ENCODE measurements at regions not wholly inside any gene's neighbourhood (a gene's known extent, or its start where the extent isn't known, plus 50 kb on each side); places are given as distances from the start of the nearest gene placed in this dataset.

GRCh38 chr6:1144842-1145767, 166.8 kb upstream of the FOXQ1 start:
- DNase-seq: no peak

GRCh38 chr6:1143655-1144054, 168.2 kb upstream of the FOXQ1 start:
- DNase-seq: no peak

GRCh38 chr6:1139155-1139890, 172.6 kb upstream of the FOXQ1 start:
- DNase-seq: no peak

GRCh38 chr6:1137849-1138248, 174.0 kb upstream of the FOXQ1 start:
- no peak for DNase-seq

GRCh38 chr6:1136827-1137226, 175.1 kb upstream of the FOXQ1 start:
- no peak for DNase-seq

GRCh38 chr6:1136415-1136774, 175.5 kb upstream of the FOXQ1 start:
- DNase-seq: no peak

- DNase-seq: no peak
These were observed 176.0 kb upstream of the FOXQ1 start for GRCh38 chr6:1135726-1136414.

- DNase-seq: no peak
These were observed 180.4 kb upstream of the FOXQ1 start for GRCh38 chr6:1131285-1132079.

- no peak for DNase-seq
These were observed 181.2 kb upstream of the FOXQ1 start for GRCh38 chr6:1130709-1131108.

GRCh38 chr6:1129131-1129530, 182.8 kb upstream of the FOXQ1 start:
- no peak for DNase-seq

GRCh38 chr6:1127597-1128288, 184.2 kb upstream of the FOXQ1 start:
- no peak for DNase-seq

GRCh38 chr6:1127129-1127528, 184.8 kb upstream of the FOXQ1 start:
- DNase-seq: no peak

GRCh38 chr6:1126036-1126435, 185.9 kb upstream of the FOXQ1 start:
- no peak for DNase-seq

- DNase-seq: no peak
These were observed 186.6 kb upstream of the FOXQ1 start for GRCh38 chr6:1125297-1125696.

- DNase-seq: no peak
These were observed 187.0 kb upstream of the FOXQ1 start for GRCh38 chr6:1124885-1125284.

- DNase-seq: no peak
These were observed 188.2 kb upstream of the FOXQ1 start for GRCh38 chr6:1123386-1124375.

- DNase-seq: no peak
These were observed 189.8 kb upstream of the FOXQ1 start for GRCh38 chr6:1122083-1122482.

- DNase-seq: no peak
These were observed 193.6 kb upstream of the FOXQ1 start for GRCh38 chr6:1118287-1118647.

GRCh38 chr6:1117530-1118286, 194.2 kb upstream of the FOXQ1 start:
- DNase-seq: no peak

- no peak for DNase-seq
These were observed 195.7 kb upstream of the FOXQ1 start for GRCh38 chr6:1116149-1116548.

All from OCI-M1 (cell line).